VCaP (cell line): ENCODE measurements at regions not wholly inside any gene's neighbourhood (a gene's known extent, or its start where the extent isn't known, plus 50 kb on each side); places are given as distances from the start of the nearest gene placed in this dataset.

Experiments
- H3K27ac ChIP-seq: fragments of 450-650 bp; 2 replicates; pipeline ENCODE4 v1.5.1; 2017
- CTCF ChIP-seq: fragments of 450-650 bp; conservative IDR thresholded peaks from 2 replicates; pipeline ENCODE4 v1.5.1; 2017; ENCODE audit warnings: mild to moderate bottlenecking, moderate library complexity

DNA sequence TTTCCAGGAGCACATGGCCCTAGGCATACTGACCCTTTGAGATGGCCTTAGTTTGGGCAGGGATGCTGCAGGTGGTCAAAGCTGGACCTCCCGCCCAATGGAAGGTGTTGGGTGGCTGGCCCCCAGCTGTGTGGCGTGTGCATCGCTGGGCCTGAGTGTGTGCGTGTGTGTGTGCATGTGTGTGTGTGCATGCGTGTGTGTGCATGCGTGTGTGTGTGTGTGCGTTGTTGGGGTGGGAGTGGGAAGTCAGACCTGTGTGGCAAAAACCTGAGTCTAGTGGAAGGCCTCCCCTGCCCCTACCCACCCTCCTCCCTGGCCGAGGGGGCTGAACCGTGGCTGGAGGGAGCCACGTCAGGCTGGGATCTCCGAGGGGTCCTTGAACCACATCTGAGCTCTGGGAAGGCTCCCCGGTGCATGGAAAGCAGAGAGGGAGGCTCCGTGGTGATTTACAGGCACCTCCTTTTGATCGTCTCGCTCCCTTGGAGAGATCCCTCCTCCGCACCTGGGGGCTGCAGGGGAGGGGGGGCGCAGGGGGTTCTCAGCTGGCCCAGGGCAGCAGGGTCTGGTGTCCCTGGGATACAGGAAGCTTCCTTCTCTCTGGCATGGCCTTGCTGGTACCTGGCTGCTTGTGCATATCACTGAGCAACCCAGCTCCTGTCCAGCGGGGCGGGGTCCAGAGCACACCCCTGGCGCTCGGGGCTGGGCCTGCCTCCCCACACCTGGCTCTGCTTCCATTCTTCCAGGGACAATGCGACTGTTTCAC, 124.7 kb upstream of the WNT4 start:
- no peak overlapping the region for H3K27ac ChIP-seq
- TF ChIP-seq CTCF = no peak

- H3K27ac ChIP-seq = no peak overlapping the region
- TF ChIP-seq CTCF = no peak
Measured at GRCh38 chr1:22268327-22268726, 125.4 kb upstream of the WNT4 start.

- no peak overlapping the region for H3K27ac ChIP-seq
Measured at GRCh38 chr1:22271847-22272801, 129.2 kb upstream of the WNT4 start.

DNA sequence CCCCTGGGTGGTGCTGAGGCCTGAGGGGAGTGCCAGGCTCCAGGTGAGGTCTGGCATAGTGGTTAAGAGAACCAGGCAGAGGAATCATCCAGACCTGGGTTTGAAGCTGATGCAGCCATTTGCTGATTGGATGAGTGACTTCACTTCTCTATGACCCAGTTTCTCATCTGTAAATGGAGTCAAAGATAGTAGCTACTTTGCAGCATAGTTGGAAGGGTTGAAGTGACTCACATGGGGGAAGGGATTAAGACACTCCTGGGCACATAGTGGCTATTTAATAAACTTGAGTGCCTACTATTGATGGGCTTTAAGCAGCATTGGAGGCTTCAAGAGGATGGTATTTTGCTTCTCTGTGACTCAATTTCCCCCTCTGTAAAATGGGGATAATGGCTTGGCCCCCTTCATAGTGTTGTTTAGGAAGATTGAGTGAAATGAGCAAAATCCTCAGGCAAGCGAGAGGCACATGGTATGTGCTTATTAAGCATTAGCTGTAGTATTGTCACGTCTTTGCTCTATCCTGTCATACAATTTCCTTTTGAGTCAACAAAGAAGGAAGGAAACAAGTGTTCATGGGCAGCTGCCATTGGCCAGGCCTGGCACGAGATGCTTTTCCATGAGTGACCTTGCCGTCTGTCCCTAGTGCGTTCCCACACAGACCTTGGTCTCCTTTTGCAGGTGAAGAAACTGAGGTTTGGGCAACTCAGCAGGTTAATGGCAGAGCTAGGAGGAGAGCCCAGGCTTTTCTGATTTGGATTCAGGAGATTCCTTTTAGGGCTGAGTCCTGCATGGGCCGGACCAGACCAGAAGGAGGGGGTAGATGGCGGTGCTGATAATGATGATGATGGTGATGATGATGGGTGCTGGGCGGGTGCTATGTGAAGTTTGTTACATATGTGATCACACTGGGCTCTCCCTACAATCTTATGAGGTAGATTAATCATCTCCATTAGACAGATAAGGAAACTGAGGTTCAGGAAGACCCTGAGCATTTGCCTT, 131.1 kb upstream of the WNT4 start:
- TF ChIP-seq CTCF = no peak
- no peak overlapping the region for H3K27ac ChIP-seq

More at GRCh38 chr1:22271847-22272801, 129.2 kb upstream of the WNT4 start:
- TF ChIP-seq CTCF = no peak

DNA sequence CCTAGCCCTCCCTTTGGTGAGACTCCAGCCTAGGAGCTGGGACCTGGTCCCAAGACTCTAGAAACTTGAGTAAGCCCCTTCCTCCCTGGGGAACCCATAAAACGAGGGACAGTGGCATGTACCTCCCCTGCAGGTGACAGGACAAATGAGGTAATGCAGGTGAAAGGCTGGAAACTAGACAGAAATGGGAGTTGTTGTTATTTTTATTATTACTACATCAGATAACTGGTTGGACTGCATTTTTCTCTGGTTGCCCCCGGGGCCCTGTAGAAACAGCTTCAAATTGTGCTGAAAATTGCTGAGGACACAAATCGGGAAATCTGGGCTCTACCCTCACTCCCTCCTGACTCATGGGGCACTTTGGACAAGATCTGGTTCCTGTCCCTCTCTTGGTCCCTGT, 132.3 kb upstream of the WNT4 start:
- TF ChIP-seq CTCF = no peak
- no peak overlapping the region for H3K27ac ChIP-seq

- no peak overlapping the region for H3K27ac ChIP-seq
- TF ChIP-seq CTCF = peak; percentile 90
Measured at GRCh38 chr1:22275626-22276395, 132.9 kb upstream of the WNT4 start.
